ENCODE measurements at regions not wholly inside any gene's neighbourhood (a gene's known extent, or its start where the extent isn't known, plus 50 kb on each side); places are given as distances from the start of the nearest gene placed in this dataset.

- DNase-seq: no peak
Observed at GRCh38 chr5:163623524-163623923, 118.1 kb downstream of the MAT2B start.

GRCh38 chr5:163623986-163624385, 118.6 kb downstream of the MAT2B start:
- DNase-seq: peak; percentile 70

GRCh38 chr5:163624431-163624830, 119.0 kb downstream of the MAT2B start:
- DNase-seq: peak; percentile 82

- DNase-seq: no peak
Observed at GRCh38 chr5:163626904-163627434, 121.5 kb downstream of the MAT2B start.

- DNase-seq: no peak
Observed at GRCh38 chr5:163631856-163632255, 126.4 kb downstream of the MAT2B start.

GRCh38 chr5:163633926-163634460, 128.6 kb downstream of the MAT2B start:
- DNase-seq: no peak

- no peak for DNase-seq
Observed at GRCh38 chr5:163635631-163636030, 130.2 kb downstream of the MAT2B start.

GRCh38 chr5:163642904-163643303, 137.5 kb downstream of the MAT2B start:
- no peak for DNase-seq

- no peak for DNase-seq
Observed at GRCh38 chr5:163645421-163646416, 140.3 kb downstream of the MAT2B start.

GRCh38 chr5:163649514-163649913, 144.1 kb downstream of the MAT2B start:
- DNase-seq: peak; percentile 29

- DNase-seq: no peak
Observed at GRCh38 chr5:163653526-163653925, 148.1 kb downstream of the MAT2B start.

- DNase-seq: peak; percentile 11
Observed at GRCh38 chr5:163658702-163659567, 153.5 kb downstream of the MAT2B start.

GRCh38 chr5:163659568-163659902, 154.1 kb downstream of the MAT2B start:
- no peak for DNase-seq

GRCh38 chr5:163660486-163660885, 155.1 kb downstream of the MAT2B start:
- DNase-seq: no peak

- no peak for DNase-seq
Observed at GRCh38 chr5:163661360-163661759, 155.9 kb downstream of the MAT2B start.

- DNase-seq: peak; percentile 17
Observed at GRCh38 chr5:163670036-163670435, 164.6 kb downstream of the MAT2B start.

GRCh38 chr5:163677092-163677491, 171.7 kb downstream of the MAT2B start:
- DNase-seq: no peak

- no peak for DNase-seq
Observed at GRCh38 chr5:163682234-163682633, 176.8 kb downstream of the MAT2B start.

- no peak for DNase-seq
Observed at GRCh38 chr5:163687414-163687813, 182.0 kb downstream of the MAT2B start.

GRCh38 chr5:163692091-163692490, 186.7 kb downstream of the MAT2B start:
- DNase-seq: no peak

GRCh38 chr5:163695830-163696578, 190.6 kb downstream of the MAT2B start:
- peak; percentile 88 for DNase-seq

GRCh38 chr5:163696579-163696887, 191.1 kb downstream of the MAT2B start:
- DNase-seq: no peak
